Erythroblast (primary cell): ENCODE measurements at regions not wholly inside any gene's neighbourhood (a gene's known extent, or its start where the extent isn't known, plus 50 kb on each side); places are given as distances from the start of the nearest gene placed in this dataset.

Source experiments
- GATA1 ChIP-seq: IDR thresholded peaks from 2 replicates; pipeline ENCODE4 v1.6.1; 2011; ENCODE audit warnings: low read depth, mild to moderate bottlenecking, control low read depth, low read length, moderate library complexity
- POLR2A ChIP-seq: IDR thresholded peaks from 2 replicates; pipeline ENCODE4 v1.6.1; 2011; ENCODE audit warnings: mild to moderate bottlenecking, low read length

GRCh38 chr4:114081783-114082182 is 102.3 kb upstream of the ARSJ start:
- TF ChIP-seq POLR2A (no peak), GATA1 (no peak)
